Ishikawa (cell line): ENCODE measurements at regions not wholly inside any gene's neighbourhood (a gene's known extent, or its start where the extent isn't known, plus 50 kb on each side); places are given as distances from the start of the nearest gene placed in this dataset.

ENCODE experiments used
- CREB1 ChIP-seq: IDR thresholded peaks from 2 replicates; pipeline ENCODE4 v1.6.1; 2012; ENCODE audit warnings: low read depth
- EGR1 ChIP-seq: IDR thresholded peaks from 2 replicates; pipeline ENCODE4 v1.6.1; 2012
- EP300 ChIP-seq: IDR thresholded peaks from 2 replicates; pipeline ENCODE4 v1.6.1; 2012; ENCODE audit warnings: borderline replicate concordance
- RAD21 ChIP-seq: IDR thresholded peaks from 2 replicates; pipeline ENCODE4 v1.6.1; 2012; ENCODE audit warnings: low read depth
- TEAD4 ChIP-seq: IDR thresholded peaks from 2 replicates; pipeline ENCODE4 v1.6.1; 2012
- YY1 ChIP-seq: IDR thresholded peaks from 2 replicates; pipeline ENCODE4 v1.6.1; 2012; ENCODE audit warnings: low read depth
- TF ChIP-seq, protein P1 (sequence below): IDR thresholded peaks from 2 replicates; pipeline ENCODE4 v1.6.1; 2012; ENCODE audit warnings: low read depth, mild to moderate bottlenecking
- TF ChIP-seq, protein P2 (sequence below): IDR thresholded peaks from 2 replicates; pipeline ENCODE4 v1.6.1; 2012

GRCh38 chr11:112310848-112311247 lies 50.2 kb upstream of the PLET1 start:
- TF ChIP-seq, protein P1, sequence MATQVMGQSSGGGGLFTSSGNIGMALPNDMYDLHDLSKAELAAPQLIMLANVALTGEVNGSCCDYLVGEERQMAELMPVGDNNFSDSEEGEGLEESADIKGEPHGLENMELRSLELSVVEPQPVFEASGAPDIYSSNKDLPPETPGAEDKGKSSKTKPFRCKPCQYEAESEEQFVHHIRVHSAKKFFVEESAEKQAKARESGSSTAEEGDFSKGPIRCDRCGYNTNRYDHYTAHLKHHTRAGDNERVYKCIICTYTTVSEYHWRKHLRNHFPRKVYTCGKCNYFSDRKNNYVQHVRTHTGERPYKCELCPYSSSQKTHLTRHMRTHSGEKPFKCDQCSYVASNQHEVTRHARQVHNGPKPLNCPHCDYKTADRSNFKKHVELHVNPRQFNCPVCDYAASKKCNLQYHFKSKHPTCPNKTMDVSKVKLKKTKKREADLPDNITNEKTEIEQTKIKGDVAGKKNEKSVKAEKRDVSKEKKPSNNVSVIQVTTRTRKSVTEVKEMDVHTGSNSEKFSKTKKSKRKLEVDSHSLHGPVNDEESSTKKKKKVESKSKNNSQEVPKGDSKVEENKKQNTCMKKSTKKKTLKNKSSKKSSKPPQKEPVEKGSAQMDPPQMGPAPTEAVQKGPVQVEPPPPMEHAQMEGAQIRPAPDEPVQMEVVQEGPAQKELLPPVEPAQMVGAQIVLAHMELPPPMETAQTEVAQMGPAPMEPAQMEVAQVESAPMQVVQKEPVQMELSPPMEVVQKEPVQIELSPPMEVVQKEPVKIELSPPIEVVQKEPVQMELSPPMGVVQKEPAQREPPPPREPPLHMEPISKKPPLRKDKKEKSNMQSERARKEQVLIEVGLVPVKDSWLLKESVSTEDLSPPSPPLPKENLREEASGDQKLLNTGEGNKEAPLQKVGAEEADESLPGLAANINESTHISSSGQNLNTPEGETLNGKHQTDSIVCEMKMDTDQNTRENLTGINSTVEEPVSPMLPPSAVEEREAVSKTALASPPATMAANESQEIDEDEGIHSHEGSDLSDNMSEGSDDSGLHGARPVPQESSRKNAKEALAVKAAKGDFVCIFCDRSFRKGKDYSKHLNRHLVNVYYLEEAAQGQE = no peak
- no peak for TF ChIP-seq CREB1
- TF ChIP-seq TEAD4 = no peak
- no peak for TF ChIP-seq YY1
- TF ChIP-seq, protein P2, sequence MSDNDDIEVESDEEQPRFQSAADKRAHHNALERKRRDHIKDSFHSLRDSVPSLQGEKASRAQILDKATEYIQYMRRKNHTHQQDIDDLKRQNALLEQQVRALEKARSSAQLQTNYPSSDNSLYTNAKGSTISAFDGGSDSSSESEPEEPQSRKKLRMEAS = no peak
- TF ChIP-seq EGR1 = no peak
- TF ChIP-seq EP300 = no peak
- no peak for TF ChIP-seq RAD21
